Gastroesophageal sphincter (tissue), 3 donors: ENCODE measurements at regions not wholly inside any gene's neighbourhood (a gene's known extent, or its start where the extent isn't known, plus 50 kb on each side); places are given as distances from the start of the nearest gene placed in this dataset.

ENCODE experiments used
- CTCF ChIP-seq, 4 experiments: fragments of 200-600 bp in 2 of 4; fragments of 450-650 bp in 2 of 4; sonication (generic) in 1 of 4; IDR thresholded peaks; one replicate each; pipeline ENCODE4 v1.5.1; 2017 to 2019; ENCODE audit warnings: antibody characterized with exemption in 4 of 4, mild to moderate bottlenecking in 2 of 4, moderate library complexity in 2 of 4
- EP300 ChIP-seq: sonication (generic); formaldehyde crosslinking; IDR thresholded peaks from one replicate; pipeline ENCODE4 v1.6.1; 2017; ENCODE audit warnings: antibody characterized with exemption, mild to moderate bottlenecking
- POLR2A ChIP-seq, 2 donors: fragments of 450-650 bp; IDR thresholded peaks; one replicate each; pipeline ENCODE4 v1.6.1; 2017; ENCODE audit warnings: antibody characterized with exemption in 2 of 2, mild to moderate bottlenecking in 2 of 2, moderate library complexity in 1 of 2

DNA sequence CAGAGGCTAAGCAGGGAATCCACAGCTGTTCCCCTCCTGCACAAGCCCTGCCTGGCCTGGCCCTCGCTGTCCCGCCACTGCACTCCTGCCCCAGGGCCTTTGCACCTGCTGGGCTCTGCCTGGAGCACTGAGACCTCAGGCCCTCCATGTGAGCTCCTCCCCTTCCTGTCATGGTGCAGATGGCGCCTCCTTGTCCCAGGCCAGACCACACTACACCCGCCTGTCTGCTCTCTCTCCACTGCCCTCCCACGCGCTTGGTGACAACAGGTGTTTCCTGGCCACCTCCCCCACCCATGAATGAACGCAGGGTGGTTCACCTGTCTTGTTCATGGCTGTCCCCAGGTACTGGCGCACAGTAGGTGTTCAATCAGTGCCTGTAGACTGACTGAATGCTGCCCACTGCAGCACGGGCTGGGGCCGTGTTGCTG, 82.9 kb downstream of the NCOR2 start:
- TF ChIP-seq POLR2A (IDR thresholded peaks at IDR 0.05) (no peak), CTCF (IDR thresholded peaks at IDR 0.05) (no peak), EP300 (no peak)
